ENCODE measurements at regions not wholly inside any gene's neighbourhood (a gene's known extent, or its start where the extent isn't known, plus 50 kb on each side); places are given as distances from the start of the nearest gene placed in this dataset.

- intact Hi-C loops (cut with DNase I): no loop called here
- DNase-seq: no peak
- 32 to 37% methylated on average over 3 of the region's 3 CpGs for WGBS, 2 donors
- no peaks in the 10 kb centered on the region for H3K9me3 ChIP-seq
- ATAC-seq: no peak
- peaks cover 0 to 30% (median 7%) of the 10 kb centered on the region in 7 donors for H3K27me3 ChIP-seq
- no peak overlapping the region for H3K27ac ChIP-seq
- H3K4me1 ChIP-seq: no peaks in the 10 kb centered on the region
- no peak overlapping the region for H3K4me3 ChIP-seq
- no peak for TF ChIP-seq CTCF (IDR thresholded peaks at IDR 0.05)
- H3K36me3 ChIP-seq: no peaks in the 10 kb centered on the region
Measured at GRCh38 chr5:34447424-34447823, 208.7 kb upstream of the RAI14 start.

- Histone ChIP-seq H3K4me1 (no peaks in the 10 kb centered on the region), H3K27ac (no peak overlapping the region), H3K27me3 (peaks cover 0 to 38% (median 9%) of the 10 kb centered on the region in 7 donors), H3K4me3 (no peak overlapping the region), H3K36me3 (no peaks in the 10 kb centered on the region), H3K9me3 (no peaks in the 10 kb centered on the region)
- ATAC-seq (no peak), DNase-seq (no peak)
- intact Hi-C loops (cut with DNase I): no loop called here
- TF ChIP-seq CTCF (IDR thresholded peaks at IDR 0.05): no peak
- whole genome bisulfite sequencing, 2 donors: 81 to 87% methylated on average over 3 of the region's 3 CpGs
Measured at GRCh38 chr5:34449639-34450038, 206.5 kb upstream of the RAI14 start.

- no peak for TF ChIP-seq CTCF (IDR thresholded peaks at IDR 0.05)
- Histone ChIP-seq H3K4me3 (no peak overlapping the region), H3K9me3 (no peaks in the 10 kb centered on the region), H3K36me3 (no peaks in the 10 kb centered on the region), H3K27me3 (peaks cover 0 to 38% (median 9%) of the 10 kb centered on the region in 7 donors), H3K4me1 (no peaks in the 10 kb centered on the region), H3K27ac (no peak overlapping the region)
- intact Hi-C loops (cut with DNase I): no loop called here
- WGBS, 2 donors: 76 to 78% methylated on average over 2 of the region's 2 CpGs
- DNase-seq (no peak), ATAC-seq (no peak)
Measured at GRCh38 chr5:34450338-34450737, 205.8 kb upstream of the RAI14 start.

GRCh38 chr5:34452170-34452828 lies 203.8 kb upstream of the RAI14 start:
- ATAC-seq (no peak), DNase-seq (no peak)
- TF ChIP-seq CTCF (IDR thresholded peaks at IDR 0.05): no peak
- 42 to 43% methylated on average over 7 of the region's 7 CpGs for WGBS, 2 donors
- intact Hi-C loops (cut with DNase I): no loop called here
- Histone ChIP-seq H3K4me3 (no peak overlapping the region), H3K27ac (no peak overlapping the region), H3K4me1 (no peaks in the 10 kb centered on the region), H3K9me3 (no peaks in the 10 kb centered on the region), H3K27me3 (peaks cover 0 to 34% (median 9%) of the 10 kb centered on the region in 7 donors), H3K36me3 (no peaks in the 10 kb centered on the region)

All from heart right ventricle (tissue), 16 donors.